ENCODE measurements at regions not wholly inside any gene's neighbourhood (a gene's known extent, or its start where the extent isn't known, plus 50 kb on each side); places are given as distances from the start of the nearest gene placed in this dataset.
"Not testable (repeated sequence)": the region's sequence is repeated elsewhere in the genome, so short reads cannot be mapped to it uniquely, and the experiment has no call there.

DNA sequence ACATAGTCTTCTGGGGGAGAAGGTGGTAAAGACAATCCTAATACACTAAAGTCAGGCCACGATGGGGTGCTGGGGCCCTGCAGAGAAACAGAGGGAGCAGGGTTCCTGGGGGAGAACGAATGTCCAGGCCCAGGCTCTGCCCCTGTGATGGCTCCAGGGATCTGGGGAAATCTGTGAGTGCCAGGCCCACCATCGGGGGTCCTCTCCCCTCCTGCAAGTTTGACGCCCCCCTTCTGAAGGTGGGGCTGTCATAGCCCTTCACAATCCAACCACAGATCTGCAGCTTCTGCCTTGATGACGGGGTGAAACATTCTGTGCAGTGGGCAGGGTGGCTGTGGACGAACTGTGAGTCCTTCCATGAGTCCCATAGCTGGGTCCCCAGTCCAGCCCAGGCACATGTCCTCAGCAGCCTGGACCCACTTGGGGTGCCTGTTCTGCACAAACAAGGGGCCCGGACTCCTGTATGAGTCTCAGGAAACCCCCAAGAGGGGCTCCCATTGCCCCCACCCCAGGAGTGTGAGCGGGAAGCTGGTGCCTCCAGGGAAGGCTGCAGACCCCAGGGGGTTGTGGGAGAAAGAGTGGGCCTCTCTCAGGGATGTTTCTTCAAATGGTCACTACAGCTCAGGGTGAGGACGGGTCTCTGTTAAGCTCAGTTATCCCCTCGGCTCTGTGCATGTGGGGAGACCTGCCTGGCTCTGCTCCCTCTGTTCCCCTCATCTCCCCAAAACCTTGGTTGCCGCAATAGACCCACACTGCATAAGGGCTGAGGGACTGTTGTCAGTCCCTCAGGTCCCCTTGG lies 134.3 kb downstream of the TNFRSF13B start:
- TF ChIP-seq SUZ12 (IDR thresholded peaks at IDR 0.05; ENCODE audit: extremely low read depth, insufficient read depth, insufficient read length); ZNF274 (IDR thresholded peaks at IDR 0.05; ENCODE audit: low read depth, low read length): not testable (repeated sequence)

All from NT2/D1 (cell line).